ENCODE measurements at regions not wholly inside any gene's neighbourhood (a gene's known extent, or its start where the extent isn't known, plus 50 kb on each side); places are given as distances from the start of the nearest gene placed in this dataset.

DNA sequence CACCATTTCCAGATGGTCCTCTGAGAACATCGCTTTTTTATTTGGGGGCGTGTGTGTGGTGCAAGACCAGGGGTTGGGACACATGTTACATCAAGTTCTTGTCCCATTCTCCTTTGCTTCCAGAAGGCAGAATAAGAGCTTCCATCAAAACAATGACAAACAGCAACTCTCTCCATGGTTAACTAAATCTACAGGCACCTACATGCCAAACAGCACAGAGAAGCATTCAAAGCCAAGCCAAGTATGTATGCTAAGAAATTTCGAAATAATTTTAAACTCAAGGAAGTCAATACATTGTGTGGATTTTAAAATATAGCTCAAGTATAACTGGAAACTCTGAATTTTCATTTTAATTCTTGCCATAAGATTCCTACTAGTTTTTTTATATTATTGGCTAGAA, 105.6 kb downstream of the SEC61B start:
- DNase-seq = no peak

DNA sequence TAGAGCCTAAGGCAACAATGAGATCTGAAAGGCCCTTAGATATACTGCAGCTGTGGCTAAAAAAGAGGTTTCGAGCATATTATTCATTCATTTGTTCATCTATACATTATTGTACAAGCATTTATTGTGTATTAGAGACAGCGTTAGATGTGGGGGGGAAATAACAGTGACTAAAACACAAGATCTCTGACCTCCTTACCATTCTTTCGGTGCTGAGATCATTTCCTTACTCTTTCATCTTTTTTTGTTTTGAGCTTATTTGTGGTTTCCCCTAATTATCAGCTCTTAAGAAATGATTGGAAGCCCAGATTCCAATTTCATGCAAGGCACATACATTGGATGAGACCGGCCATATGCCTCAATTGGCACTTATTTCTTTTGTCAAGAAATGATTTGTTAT, 113.2 kb downstream of the SEC61B start:
- peak; percentile 70 for DNase-seq

DNA sequence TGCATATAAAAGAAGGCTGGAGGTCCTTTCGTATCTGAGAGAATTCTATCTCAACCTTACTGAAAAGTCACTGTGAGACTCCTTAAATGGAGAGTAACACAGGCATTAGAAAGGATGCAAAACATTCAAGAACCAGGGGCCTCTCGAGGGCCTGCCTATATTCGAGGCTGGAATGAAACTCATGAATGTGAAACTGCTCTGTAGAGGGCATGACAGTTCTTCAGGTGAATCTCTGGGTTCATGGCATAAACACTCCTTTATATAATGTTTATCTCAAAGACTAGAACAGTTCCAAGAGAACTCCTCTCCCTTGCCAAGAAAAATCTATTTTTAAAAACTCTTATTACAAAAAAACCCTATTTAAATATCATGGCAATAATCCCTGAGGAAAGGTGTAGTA, 113.9 kb downstream of the SEC61B start:
- DNase-seq = no peak

DNA sequence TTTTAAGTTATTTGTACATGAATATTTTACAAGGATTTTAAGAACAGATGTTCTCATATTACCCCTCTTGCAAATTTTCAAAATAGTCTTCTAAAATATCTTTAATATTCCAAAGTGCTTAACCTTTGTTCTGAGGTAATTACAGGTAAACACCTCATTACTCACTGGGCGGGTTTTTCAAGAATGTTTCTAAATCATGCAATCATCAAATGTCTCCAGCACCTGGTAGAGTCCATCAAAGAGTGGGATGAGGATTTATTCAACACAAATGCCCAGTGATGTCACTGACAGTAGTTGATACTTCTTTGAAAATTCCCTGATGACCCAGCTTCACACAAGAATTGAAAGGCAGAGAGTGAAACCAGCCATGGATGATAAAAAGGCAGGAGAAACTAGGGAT, 114.4 kb downstream of the SEC61B start:
- DNase-seq = no peak

DNA sequence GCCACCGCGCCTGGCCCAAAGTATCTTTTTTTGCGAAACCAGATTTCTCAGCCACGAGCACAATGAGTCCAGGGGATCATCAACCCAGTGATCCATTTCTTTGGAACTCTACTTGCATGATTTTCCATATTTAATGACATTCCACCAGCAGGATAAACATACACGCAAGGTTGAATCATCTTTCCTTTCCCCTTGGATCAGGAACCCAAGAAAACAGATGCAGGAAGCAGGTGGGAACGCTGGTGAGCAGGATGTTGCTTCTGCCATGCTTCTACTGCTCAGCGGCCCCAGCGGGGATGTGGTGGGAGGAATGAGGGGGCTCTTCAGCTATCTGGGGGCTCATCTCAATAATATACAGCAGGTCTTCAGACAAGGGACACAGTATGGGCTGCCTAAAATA, 118.2 kb downstream of the SEC61B start:
- DNase-seq = peak; percentile 96

DNA sequence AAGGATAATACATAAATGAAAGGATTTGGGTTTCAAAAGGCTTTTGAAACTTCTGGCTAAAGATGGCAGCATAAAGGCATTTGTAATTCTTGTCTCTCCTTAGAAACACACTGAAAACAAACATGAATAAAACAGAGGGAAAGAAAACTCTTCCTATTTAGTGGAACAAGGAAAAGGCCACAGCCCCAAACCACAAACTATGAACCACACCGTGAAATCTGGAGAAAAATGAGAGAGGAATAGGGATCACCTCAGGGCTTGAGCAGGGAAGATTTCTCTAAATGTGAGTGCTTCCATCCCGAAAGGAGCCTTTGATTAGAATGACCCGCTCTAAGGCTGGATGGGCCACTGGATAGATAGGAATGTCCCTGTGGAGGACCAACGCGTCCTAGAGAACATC, 119.6 kb downstream of the SEC61B start:
- no peak for DNase-seq

DNA sequence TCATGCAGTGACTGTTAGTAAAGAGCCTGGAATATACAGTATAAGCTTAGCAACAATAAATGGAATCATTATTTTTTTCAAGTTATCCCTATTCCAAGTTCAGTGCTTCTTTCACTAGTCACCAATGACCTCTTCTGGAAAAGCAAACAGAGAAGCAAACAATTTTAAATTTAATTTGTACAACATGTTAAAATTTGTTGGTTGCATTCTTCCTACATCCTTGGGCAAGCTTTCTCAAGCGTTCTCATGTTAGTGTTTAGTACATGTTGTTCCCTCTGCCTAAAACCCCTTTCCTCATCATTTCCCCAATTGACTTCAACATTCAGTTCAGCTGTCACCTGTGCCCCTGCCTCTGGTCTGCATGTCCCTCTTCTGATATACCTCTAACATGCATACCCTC, 123.4 kb downstream of the SEC61B start:
- DNase-seq = no peak

DNA sequence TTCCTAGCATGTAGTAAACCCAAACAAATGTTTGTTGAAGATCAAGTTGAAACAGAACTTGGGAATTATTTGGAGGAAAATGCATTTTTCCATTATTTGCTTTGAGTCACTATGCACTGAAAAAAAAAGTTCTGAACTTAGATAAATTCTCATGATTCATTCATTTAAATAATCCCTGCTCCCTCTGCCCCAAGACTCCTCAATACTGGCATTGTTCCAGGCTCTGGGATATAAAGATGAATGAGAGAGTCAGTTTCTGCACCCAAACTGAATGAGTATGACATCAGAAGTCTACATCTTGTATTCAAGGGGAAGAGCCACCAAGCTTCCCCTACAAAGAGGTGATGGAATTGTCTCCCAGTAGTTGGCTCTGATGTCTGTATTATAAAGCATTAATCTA, 123.9 kb downstream of the SEC61B start:
- DNase-seq = peak; percentile 57

DNA sequence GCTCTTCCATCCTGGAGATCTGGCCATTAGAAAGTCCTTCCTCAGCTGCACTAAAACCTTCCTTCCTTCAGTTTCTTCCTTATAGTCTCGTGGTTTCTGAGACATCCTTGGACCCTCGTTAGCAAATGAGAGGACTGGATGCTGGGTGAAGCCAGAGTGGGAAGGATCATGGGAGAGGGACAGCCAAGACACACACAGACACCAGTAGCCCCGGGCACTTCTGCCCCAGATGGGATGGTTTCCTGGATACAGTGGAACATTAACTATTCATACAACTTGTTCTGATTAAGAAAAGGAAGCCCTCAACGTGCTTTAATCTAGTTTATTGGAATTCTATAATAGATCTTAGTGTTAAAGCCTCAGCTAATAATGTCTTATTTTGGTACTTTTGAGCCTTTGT, 125.5 kb downstream of the SEC61B start:
- DNase-seq = no peak

DNA sequence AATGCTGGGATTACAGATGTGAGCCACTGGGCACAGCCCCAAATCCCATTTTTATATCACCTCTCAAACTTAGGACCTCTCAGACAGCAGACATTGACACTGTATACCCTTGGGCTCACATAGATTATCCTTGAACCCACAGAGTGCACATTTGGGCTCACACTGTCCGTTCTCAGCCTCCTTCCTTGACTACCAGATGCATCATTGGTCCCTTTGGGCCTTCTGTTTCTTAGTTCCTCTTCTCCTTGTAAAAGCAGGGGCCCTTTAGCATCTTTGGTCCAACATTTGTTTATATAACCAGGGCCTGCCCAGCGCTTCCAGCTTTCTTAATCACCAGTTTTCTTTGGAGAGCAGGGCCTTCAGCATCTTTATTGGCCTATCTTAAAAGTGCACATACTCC, 126.2 kb downstream of the SEC61B start:
- DNase-seq = no peak

DNA sequence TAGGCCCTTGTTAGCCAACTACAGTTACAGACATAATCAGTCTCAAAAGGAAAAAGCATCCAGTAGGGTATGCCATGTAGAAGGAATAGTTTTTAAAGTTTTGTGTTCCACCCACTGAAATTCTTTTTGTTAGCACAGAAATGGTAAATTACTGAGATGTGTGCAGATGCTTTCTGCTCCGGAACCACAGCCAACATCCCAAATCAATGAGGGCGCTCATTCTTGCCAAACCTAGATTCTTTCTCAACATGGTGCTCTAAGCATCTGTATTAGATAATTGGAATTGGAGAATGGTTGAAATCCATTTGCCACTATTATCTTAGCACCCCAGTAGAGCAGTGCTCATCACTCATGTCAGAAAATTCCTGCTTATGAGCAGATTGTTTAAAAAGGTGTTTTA, 127.8 kb downstream of the SEC61B start:
- no peak for DNase-seq

DNA sequence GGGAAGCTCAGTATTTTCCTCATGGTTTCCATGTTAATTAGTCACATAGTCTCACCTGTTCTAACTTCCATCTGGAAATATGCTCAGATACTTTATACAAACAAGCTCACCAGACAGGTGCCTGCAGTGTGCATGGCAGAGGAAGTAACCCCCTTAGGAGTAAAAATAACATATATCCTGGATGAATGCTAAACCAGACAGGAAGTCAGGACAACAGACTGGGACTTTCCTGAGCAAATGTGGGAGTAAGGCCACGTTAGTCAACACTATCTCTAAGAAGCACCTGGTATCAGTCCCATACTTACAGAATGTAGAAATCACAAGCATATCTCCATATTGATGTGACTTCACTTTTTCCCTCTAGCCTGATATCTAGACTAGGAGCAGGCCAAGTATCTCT, 128.4 kb downstream of the SEC61B start:
- peak; percentile 48 for DNase-seq

DNA sequence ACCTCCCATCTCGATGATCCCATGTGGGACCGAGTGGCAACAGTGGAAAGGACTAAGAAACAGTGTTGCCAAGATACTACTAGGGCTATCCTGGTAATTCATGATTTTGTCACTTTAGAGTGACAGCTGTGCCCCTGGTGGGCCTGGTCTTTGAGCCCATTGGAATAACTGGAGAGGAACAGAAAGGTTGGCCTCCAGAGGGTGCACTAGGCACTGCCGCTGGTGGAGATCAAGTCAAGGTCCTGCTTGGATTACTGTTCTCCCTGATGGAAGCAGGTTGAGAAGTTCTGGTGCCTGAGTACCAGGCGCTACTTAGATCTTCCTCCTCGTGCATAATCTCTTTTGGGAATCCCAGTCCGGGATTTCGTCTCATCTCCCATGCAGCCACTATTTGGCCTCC, 129.6 kb downstream of the SEC61B start:
- no peak for DNase-seq

DNA sequence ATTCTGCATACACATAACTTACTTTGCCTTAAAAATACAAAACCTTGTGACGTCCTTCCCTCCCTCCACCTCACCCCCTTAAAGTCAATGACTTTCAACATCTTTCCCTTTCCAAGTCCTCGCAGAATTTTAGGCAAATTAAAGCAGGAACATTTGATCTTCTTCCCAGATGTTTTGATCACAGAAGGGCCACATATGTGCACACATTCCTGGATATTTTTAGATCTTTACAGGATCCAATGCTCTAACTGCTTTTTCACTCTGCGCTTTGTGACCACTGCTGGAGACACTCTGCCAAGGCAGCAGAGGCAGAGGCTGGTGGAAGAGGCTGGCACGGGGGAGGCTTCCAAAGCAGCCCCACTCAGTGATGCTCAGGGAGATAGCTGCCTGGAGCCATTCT, 130.7 kb downstream of the SEC61B start:
- DNase-seq = no peak

DNA sequence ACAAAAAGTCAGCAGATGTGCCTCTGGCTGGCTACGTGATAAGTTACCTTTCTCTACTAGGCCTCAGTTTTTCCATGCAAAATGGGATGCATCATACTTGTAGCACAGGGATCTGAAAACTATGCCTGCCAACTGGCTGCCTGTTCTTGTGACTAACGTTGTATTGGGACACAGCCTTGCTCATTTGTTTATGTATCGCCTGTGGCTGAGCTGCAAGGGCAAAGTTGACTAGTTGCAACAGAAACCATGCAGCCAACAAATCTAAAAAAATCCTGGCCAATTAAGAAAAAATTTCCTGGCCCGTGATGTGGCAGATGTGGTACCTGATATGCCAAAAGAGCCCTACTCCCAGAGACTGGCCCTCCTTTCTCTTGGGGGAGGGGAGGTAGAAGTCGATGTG, 131.3 kb downstream of the SEC61B start:
- DNase-seq = no peak

DNA sequence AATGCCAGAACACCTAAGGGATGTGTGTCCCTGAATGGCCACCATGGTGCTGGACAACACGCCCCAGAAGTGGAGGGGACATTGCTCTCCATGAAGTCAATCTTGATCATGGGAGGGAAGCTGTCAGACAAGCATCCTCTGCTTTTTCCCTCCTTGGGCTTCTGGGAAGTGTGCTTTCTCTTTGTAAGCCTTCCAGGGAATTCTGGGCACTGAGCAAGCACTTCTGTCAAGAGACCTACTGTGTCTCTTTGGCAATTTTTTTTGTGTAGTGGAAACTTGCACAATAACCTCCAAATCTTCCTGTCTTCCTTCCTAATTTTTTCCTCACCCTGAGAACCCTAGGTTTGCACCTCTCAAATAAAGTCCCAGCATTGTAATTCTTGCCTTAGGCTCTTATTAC, 132.0 kb downstream of the SEC61B start:
- DNase-seq = no peak

DNA sequence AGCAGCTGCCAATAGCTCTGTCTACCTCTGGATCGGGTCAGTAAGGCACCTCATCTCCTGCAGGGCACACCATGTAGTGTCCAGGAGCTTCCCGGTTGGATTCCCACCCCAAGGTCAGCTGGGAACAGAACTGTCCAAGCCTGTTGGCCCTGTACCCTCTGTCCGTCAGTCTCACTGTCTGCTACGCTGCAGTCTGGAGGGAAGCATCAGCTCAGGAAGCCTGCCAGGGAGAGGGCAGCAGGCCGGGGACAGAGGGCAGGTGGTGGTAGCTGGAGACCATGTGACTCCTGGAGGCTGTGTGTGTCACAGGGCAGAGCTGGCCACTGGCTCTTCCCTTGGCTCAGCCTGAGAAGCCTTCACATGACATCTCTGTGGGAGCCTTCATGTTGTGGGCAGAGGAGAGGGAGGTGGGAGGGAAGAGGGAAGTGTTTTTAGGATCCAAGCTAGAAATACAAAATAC, 134.5 kb downstream of the SEC61B start:
- no peak for DNase-seq

DNA sequence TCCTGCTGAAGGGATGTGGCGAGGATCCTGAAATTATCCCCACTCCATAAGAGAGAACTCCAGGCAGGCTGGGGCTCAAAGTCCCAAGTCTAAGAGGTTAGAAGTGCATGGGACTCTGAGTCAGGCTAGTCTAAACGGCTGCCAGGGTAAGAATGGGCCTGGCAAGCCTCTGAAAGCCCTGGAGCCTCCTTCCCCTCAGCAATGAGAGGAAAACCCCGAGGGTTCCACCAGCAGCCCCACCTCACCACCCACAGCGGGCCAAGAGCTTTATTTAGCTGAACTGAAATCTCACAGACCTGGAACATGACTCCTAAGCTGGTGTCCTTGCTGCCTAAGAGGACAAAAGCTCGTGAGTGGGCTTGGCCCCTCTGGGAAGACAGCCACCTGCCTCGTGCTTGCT, 135.5 kb downstream of the SEC61B start:
- no peak for DNase-seq

DNA sequence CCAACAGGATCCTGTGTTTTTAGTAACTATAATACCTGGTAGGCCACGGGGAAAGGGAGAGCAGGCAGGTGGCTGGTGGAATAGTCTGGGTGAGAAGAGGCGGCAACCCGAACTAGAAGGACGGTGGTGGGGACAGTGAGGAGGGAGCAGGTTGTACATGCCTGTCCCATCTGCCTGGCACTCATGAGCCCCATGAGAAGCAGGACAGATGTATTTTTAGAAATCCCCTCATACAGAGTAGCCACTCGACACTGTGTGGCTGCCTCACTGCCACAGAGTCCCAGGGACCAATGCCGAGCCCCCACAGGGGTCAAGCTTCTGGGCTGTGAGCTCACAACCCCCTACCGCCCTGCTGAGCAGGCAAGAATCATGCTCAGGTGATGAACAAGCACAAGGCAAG, 136.6 kb downstream of the SEC61B start:
- DNase-seq = no peak

DNA sequence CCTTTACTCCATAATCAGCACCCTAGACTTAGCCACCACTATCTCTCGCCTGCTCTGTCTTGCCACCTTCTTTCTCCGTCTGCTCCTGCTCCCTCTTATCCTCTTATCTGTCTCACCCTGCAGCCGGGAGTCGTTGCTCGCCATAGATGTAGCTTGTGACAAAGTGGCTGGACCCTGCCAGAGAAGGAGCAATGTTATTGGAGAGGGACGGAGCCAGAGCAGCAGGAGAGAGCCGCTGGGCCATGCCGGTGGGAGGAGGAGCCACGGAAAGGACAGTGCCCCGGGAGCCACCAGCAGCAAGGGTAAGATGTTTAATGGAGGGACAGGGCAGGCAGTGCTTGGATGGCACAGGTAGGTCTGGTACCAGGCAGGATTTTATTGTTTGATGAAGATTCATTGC, 137.3 kb downstream of the SEC61B start:
- DNase-seq = no peak

DNA sequence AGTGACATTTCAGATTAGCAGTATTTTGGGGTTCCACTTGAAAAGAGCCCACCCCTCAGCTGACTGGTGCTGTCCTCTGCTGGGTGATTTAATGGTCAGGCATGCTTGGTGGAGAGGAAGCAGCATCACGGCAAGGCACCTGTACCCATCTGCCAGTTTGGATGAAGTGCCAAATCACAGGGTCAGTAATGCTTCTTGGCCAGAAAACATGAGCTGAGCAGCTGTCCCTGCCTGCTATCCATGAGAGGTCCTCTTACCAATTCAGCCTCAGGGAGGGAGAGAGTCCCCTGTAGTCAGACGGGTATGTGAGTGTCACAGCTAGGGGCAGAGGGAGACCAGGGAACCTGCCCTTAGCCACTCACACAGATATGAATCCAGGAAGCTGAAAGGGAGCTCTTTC, 137.9 kb downstream of the SEC61B start:
- no peak for DNase-seq

DNA sequence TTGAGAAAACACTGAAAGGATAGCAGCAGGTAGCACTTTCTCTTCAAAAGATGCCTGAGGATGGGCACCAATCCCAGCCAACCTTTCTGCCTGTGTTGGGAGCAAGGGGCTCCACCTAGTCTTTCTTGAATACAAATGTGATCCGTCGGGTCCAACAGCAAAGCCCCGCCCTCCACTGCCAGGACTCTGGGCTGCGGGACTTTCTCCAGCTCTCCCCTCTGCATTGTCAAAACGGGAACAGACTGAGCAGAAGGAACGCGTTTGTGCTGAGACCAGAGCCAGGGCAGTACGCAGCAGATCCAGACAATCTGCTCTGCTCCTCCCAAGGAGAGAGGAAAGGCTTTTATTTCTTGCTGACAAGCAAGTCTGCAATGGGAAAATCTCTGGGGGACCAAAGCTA, 139.7 kb downstream of the SEC61B start:
- DNase-seq = no peak

DNA sequence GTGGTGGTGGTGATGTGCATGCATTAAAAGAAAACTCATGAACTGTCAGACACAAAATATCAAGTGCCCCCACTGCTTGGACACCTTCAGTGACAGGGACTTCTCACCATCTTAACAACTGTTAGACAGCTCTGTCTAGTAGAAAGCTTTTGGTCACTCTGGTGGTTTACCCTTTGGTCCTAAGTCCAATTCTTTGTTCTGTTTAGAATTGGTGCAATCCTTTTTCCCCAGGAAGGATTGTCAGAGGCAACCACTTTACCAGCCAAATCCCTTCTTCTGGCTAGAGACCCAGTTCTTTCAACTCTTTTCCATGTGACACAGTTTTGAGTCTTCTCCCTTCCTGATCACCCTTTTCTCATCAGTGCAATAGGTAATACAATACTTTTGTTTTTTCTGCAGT, 140.2 kb downstream of the SEC61B start:
- no peak for DNase-seq

DNA sequence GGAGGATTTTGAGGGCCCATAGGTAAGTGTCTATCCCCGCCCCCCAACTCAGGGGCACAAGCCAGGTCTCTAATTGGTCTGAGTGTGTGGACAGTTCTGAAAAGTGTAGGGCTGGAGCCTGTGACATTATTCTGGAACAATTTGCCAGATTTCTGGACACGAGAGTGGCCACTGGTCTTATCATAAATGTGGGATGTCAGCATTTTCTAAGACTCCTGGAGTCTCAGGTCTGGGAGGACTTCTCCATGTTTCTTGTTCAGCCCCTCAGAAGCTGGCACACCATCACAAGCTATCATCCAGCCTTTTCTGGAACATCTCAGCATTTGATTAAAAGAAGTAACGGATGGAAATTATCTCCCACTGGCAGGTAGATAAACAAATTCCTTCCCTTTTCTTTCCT, 141.4 kb downstream of the SEC61B start:
- DNase-seq = no peak

DNA sequence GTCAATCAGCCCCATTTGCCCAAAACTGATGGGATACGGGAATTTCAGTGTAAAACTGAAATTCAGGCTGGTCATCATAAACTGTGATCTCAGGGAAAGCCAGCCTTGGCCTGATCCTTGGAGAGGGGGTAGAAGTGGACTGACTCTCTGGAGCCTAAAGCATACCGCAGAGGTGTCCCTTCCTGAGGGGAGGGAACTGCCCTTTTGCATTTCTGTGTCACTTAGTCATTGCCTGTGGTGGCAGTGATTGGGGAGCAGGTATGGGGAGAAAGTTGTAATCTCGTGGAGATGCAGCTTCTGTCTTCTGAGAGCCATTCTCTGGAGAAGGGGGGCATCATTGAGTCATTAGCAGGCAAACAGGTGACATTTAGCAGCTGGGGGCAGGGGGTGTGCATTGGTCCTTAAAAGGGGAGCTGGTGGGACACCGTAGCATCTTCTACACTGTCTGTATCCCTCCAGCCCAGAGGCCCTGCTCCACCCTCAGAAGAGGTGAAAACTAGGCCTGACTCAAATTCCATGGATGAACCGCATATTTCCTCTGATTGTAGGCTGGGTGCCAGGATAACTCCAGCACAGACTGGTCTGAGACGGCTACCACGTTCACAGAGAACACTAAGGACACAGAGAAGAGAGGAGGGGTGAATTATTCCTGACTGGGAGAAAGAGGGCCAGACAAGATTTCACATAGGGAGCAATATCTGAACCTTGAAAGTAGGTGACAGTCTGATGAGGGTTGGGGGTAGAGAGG, 143.3 kb downstream of the SEC61B start:
- DNase-seq = no peak
